ENCODE measurements at regions not wholly inside any gene's neighbourhood (a gene's known extent, or its start where the extent isn't known, plus 50 kb on each side); places are given as distances from the start of the nearest gene placed in this dataset.
"Not testable (repeated sequence)": the region's sequence is repeated elsewhere in the genome, so short reads cannot be mapped to it uniquely, and the experiment has no call there.

- Mint-ChIP-seq H3K27ac (peak overlapping the region; percentile 72 to 80 (median 73)), H3K36me3 (ENCODE audit: low read depth) (no peaks in the 10 kb centered on the region), H3K27me3 (ENCODE audit: low read depth) (no peaks in the 10 kb centered on the region), H3K4me1 (peaks cover 6% of the 10 kb centered on the region), H3K9me3 (no peaks in the 10 kb centered on the region), H3K4me3 (no peak overlapping the region)
- TF ChIP-seq CTCF (IDR thresholded peaks at IDR 0.05; ENCODE audit: unreplicated experiment in 3 of 3): no peak
Observed at GRCh38 chr2:16978301-16978700, 312.7 kb upstream of the CYRIA start.

- Mint-ChIP-seq H3K36me3 (ENCODE audit: low read depth) (no peaks in the 10 kb centered on the region), H3K4me1 (peaks cover 22% of the 10 kb centered on the region), H3K9me3 (no peaks in the 10 kb centered on the region), H3K27me3 (ENCODE audit: low read depth) (no peaks in the 10 kb centered on the region), H3K27ac (no peak overlapping the region), H3K4me3 (no peak overlapping the region)
- no peak for TF ChIP-seq CTCF (IDR thresholded peaks at IDR 0.05; ENCODE audit: unreplicated experiment in 3 of 3)
Observed at GRCh38 chr2:16974688-16975087, 309.1 kb upstream of the CYRIA start.

GRCh38 chr2:16973586-16974286 is 308.1 kb upstream of the CYRIA start:
- no peak overlapping the region for H3K4me3 Mint-ChIP-seq
- no peaks in the 10 kb centered on the region for H3K27me3 Mint-ChIP-seq (ENCODE audit: low read depth)
- TF ChIP-seq CTCF (IDR thresholded peaks at IDR 0.05; ENCODE audit: unreplicated experiment in 3 of 3): no peak
- H3K27ac Mint-ChIP-seq: no peak overlapping the region
- no peaks in the 10 kb centered on the region for H3K36me3 Mint-ChIP-seq (ENCODE audit: low read depth)
- H3K9me3 Mint-ChIP-seq: no peaks in the 10 kb centered on the region
- peaks cover 22% of the 10 kb centered on the region for H3K4me1 Mint-ChIP-seq

- TF ChIP-seq CTCF (IDR thresholded peaks at IDR 0.05; ENCODE audit: unreplicated experiment in 3 of 3): no peak
- H3K9me3 Mint-ChIP-seq: no peaks in the 10 kb centered on the region
Observed at GRCh38 chr2:16972276-16972675, 306.6 kb upstream of the CYRIA start.

GRCh38 chr2:16971722-16972234 is 306.1 kb upstream of the CYRIA start:
- Mint-ChIP-seq H3K9me3 (no peaks in the 10 kb centered on the region), H3K4me1 (peaks cover 15% of the 10 kb centered on the region), H3K27ac (no peak overlapping the region), H3K4me3 (no peak overlapping the region), H3K36me3 (ENCODE audit: low read depth) (no peaks in the 10 kb centered on the region), H3K27me3 (ENCODE audit: low read depth) (no peaks in the 10 kb centered on the region)
- no peak for TF ChIP-seq CTCF (IDR thresholded peaks at IDR 0.05; ENCODE audit: unreplicated experiment in 3 of 3)

More at GRCh38 chr2:16972276-16972675, 306.6 kb upstream of the CYRIA start:
- Mint-ChIP-seq H3K27ac (no peak overlapping the region), H3K27me3 (ENCODE audit: low read depth) (no peaks in the 10 kb centered on the region), H3K36me3 (ENCODE audit: low read depth) (no peaks in the 10 kb centered on the region), H3K4me3 (no peak overlapping the region), H3K4me1 (peaks cover 15% of the 10 kb centered on the region)

- not testable (repeated sequence) for H3K36me3 Mint-ChIP-seq (ENCODE audit: low read depth); H3K4me3 Mint-ChIP-seq; H3K27ac Mint-ChIP-seq; H3K9me3 Mint-ChIP-seq; H3K27me3 Mint-ChIP-seq (ENCODE audit: low read depth)
- peaks cover 15% of the 10 kb centered on the region for H3K4me1 Mint-ChIP-seq
Observed at GRCh38 chr2:16970948-16971347, 305.3 kb upstream of the CYRIA start.
